HG02938 (cell line): ENCODE measurements at regions not wholly inside any gene's neighbourhood (a gene's known extent, or its start where the extent isn't known, plus 50 kb on each side); places are given as distances from the start of the nearest gene placed in this dataset.
"Not testable (repeated sequence)": the region's sequence is repeated elsewhere in the genome, so short reads cannot be mapped to it uniquely, and the experiment has no call there.

Source experiments
- ATAC-seq: cut with Tn5 transposase; IDR thresholded peaks from one replicate; pipeline ENCODE4 v1.9.1; 2021; ENCODE audit warnings: mild to moderate bottlenecking, moderate library complexity; ENCODE audit not compliant: unreplicated experiment

DNA sequence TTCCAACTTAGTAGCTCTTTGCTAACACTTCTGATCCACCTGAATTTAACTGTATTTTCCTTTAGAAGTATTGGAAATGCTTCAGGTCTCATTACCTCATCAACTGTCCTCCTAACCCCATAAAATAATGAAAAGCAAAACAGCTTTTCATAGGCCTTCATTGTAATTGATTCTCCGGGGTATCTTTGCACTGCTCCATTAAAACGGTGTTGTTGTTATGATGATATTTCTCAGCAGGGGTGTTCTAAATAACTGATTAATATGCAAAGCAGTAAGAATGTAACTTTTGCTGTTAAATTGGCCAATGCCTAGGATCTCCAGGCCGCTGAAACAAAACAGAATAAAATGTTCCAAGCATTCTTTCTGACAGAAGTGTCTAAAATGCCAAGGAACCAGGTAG is 1983.2 kb downstream of the EFNA5 start:
- no peak for ATAC-seq

DNA sequence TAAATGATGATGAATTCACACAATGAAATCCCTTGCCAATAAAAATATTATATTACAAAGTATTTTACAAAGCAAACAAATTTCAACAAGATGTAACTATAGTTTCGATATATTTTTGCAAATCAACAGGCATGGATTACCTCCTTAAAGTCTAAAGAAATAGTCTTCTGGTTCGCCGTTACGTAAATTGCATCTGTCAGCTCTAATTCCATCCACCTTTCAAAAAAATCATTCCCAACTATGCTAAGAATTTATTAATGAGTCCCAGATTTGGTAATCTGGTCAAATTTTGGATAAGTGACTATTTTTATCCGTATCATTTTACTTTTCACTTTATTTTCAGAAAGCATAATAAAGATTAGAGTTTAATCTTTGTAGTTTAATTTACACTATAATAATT is 1984.9 kb downstream of the EFNA5 start:
- ATAC-seq = no peak

DNA sequence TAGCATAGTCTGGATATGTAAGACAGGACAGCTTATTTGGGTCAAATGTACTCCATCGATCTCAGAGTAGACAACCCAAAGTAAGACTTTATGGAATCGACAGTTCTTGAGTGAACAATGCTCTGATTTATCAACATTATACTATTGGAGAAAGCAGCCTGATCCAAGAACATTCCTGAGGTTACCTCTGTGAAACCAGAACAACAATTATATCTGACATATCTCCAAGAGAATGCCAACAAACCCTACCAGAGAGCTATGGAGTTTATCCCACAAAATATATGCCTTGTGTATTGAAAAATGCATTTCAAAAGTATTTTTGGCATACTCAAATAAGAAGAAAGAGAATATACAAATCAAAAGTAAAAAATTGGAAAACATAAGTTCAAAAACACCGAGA is 1985.9 kb downstream of the EFNA5 start:
- ATAC-seq = no peak

DNA sequence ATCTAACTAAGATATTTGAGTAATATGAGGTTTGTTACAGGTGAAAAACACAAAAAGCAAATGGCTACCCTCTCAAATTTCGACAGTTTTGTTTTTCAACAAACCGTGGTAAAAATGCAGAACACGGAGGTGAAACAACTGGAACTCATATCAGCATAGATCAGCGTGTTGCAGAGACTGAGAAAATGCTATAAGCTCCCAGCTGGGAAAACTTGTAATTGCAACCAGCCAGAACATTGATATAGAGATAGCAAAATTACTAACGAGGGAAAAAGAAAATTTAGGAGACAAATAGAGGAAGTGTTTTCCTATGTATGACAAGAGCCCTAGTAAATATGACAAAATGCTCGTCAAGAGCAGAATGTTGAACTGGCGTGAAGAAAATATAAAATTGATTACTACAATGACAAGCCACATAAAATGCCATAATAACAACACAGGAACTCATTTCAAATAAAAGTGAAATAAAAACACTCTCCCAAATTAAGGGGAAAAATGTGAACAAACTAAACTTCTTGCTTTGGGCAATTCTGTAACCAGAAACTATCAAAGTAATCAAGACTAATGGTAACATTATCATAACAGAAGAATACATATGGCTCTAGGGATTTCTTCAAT is 1989.8 kb downstream of the EFNA5 start:
- no peak for ATAC-seq

DNA sequence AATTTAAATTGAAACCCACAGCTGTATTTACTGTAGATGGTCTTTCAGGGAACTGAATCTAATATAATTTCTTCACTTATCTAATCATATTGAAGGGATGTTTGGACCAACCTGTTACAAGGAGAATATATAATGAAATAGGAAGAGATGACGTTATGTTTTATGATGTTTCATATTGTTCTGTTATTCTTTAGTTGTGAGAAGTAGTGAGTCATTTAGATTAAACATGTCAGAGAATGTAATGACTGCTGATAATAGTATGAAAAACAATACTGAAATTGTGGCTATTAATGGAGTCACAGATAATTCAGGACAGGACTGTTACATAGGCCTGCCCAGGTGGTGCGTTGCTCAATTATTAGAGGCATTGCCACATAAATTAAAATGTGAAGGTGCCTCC is 1993.4 kb downstream of the EFNA5 start:
- ATAC-seq = no peak

DNA sequence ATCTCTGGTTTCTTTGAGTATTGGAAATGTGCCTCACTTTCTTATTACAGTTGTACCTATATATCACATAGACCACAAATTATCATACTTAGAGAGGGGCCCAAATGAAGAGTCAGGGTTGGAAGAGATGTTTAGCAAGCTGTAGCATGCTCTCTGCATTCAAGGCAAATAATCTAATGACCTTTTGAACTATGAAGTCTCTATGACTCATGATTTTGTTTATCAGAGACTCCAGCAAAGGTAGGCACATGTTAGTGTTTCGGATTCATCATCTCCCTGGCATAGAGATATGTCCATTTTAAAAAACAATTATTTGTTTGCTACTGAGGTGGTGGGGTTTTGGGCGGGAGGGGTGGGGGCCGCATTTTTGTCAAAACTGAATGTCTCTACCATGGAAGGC is 2000.1 kb downstream of the EFNA5 start:
- no peak for ATAC-seq

DNA sequence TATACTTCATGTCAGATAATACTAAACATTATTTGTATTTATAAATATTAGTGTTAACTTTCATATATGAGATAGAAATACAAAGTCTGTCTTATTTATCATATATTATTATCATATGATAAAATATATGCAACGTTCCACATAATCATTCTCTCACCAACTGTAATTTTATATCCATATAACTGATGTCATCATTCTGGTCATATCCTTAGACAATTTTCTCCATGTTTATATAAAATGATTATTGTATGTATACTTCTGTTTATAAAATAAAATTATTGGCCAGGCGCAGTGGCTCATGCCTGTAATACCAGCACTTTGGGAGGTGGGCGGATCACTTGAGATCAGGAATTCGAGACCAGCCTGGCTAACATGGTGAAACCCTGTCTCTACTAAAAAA is 2007.1 kb downstream of the EFNA5 start:
- ATAC-seq = no peak

DNA sequence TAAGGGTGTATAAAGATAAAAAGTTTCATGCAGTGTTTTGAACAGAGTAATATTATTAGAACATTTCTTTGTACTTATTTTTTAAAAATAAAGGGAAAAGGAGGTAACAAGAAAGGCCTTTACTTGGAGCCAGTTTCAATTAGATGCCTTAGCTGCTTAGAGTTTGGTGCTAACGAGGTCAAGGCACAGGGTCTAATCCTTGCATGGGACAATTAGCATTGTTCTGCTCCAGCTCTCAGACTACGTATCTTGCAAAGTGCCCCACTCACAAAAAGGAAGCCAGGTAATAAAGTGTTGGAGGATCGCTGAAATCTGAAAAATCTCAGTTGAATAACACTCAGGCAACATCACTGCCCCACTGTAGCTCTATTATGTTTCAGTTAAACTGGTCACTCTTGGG is 2011.3 kb downstream of the EFNA5 start:
- no peak for ATAC-seq

DNA sequence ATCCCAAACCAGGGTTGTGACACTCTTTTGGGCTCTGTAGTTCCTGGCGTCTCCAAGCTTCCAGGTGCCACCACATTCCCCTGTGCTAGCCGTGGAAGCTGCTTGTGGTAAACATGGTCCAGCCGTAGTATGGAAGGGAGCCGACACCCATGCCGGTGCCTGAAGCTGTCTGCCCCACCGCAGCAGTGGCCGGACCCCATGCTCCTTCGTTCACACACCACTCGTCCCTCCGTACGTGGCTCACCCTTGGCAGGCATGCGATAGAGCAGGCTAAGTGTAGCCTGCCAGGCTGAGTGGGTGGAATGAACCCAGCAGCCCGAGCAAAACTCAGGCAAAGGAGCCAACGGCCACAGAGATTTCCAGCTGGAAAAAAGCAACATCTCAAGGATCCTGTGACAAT is 2030.4 kb downstream of the EFNA5 start:
- no peak for ATAC-seq

DNA sequence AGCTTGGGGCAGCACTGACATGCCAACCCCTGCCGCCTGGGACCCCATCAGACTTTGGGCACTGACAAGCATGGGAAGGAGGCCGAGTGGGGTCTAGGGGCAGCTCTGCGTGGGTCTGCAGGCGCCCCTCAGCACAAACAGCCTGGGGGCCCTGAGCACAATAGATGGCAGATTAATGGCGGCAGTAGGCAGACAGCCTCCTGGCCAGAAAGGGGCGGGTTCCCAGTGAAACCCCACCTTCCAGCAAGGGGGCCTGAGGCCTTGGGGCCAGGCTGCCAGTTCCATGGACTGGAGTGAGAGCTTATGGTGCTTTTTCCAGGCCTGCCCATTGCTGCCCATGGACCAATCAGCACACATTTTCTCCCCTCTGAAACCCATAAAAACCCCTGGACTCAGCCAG is 2031.2 kb downstream of the EFNA5 start:
- ATAC-seq = no peak

DNA sequence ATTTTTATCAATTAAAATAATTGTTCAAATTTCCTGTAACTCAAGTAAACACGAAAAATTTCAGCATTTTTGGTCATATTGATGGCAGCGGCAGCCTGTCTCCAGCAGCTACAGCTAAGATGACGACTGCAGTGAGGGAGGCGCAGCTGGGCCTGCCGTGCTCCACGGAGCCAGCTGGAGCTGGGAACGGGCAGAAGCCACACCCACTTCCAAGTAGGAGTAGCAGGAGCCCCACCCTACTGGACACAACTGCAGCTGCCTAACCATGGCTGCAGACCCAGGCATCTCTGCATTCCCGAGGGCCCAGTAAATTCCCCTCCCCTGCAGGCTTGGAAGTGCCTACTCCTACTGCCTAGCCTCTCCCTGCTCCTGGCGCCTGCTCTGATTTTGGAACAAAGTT is 2031.7 kb downstream of the EFNA5 start:
- no peak for ATAC-seq

DNA sequence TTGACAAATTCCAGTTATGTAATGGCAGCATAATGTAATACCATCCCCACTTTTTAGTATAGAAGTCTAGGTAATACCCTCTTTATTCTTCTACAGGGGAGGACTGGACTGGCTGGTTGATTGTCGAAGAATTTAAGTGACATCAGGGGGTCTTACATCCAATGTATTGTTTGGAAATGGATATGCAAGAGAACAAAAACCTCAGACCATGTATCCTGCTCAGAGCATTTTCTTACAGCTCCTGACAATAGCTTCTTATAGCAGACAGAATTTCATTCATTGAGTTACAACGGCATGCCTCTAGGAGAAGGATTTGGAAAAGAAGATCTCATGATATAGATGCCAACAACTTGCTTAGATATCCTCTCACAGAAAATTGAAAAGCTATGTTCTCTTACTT is 2032.3 kb downstream of the EFNA5 start:
- ATAC-seq = no peak

DNA sequence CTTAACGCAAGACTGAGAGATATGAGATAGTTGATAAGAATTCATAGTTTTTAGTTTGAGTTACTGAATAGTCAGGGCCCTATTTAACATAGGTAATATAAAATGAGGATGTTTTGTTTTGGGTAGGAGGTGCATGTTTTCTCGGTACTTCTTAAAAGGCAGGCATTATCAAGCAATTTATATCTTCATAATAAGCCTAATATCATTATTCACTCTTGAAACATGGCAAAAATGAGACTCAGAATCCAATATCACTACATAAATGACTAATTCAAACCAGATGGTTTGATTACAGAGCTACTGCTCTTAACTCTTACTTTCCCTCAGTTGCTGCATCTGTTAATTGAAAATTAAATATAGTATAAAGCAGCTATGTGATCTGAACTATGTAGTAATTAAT is 2038.7 kb downstream of the EFNA5 start:
- no peak for ATAC-seq

DNA sequence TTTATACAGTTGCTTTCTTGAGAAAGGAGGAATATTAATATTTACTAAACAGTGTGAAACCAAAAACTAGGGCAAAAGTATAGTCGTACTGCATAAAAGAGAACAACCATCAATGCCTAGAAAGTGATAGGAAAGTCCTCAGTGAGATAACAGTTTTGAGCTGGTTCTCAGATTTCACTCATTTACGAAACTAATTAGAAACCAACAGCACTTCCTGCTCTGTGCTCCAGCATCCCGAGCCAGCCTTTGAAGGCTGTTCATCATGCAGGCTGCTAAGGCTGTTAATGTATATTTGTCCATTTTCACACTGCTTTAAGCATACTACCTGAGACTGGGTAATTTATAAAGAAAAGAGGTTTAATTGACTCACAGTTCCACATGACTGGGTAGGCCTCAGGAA is 2039.9 kb downstream of the EFNA5 start:
- ATAC-seq = no peak

DNA sequence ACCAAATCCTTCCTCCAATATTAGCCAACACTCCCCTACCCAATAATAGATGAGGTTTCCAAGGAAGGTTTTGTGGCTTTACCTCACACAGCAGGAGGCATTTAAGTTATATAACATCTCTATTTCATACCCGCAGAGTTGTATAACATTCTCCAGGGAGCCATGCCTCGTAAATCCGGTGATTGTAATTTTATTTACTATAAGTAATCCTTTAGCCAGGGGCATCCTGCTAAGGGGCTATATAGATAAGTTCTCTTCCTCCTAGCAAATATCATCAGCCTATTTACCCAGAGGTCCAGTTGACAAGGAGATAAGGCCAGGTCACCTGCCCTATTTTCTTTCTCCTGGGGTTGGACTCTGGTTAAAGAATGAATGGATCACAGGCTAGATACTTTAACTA is 2051.0 kb downstream of the EFNA5 start:
- ATAC-seq = no peak

DNA sequence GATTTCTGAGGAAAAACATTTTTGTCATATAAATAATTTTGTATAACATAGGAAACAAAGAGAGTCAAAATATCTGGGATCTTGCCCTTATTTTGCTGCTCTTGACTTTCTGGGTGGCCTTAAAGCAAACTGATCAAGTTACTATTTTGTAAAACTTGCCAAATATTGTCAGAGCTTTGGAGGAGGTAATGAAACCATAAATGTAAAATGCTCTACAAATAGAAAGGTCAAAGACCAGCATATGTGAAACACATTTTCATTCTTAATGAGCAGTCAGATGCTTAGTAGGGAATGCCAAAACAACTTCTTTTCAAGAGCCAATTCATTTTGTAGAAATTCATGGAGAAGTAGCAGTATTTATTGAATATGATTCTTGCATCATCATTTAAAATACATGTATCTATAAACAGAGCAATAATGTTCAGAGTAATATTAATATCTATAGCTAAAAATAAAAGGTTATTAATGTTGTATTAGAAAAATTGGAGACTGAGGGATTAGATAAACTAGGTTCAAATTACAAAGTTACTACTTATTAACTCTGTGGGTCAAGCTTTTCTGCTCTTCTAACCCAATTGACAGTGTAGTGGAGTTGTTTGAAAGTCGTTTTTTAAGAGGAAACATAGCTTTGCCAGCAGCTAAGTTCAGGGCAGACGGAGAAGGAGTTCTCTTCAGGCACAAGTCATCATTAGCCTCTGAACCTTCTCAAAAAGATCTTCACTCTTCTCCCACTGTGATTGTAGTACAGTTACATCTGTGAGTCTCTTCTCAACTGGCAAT is 2053.1 kb downstream of the EFNA5 start:
- no peak for ATAC-seq

DNA sequence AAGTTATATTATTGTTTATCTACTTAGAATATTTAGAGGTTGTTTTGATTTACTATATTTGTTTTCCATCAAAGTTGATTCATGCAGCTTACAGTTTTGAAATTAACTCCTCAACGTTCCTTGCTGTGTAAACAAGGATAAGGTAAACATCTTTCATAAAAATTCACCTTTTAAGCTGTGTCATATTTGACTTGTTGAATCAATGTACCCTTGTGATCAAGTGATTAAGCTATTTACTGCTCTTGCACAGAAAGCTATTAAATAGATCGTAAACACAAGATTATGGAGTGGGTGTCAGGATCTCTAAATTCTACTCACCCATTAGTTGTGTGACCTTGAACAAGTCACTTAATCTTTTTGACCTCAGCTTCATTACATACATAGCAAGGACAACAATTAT is 2054.0 kb upstream of the NUDT12 start:
- ATAC-seq = no peak

DNA sequence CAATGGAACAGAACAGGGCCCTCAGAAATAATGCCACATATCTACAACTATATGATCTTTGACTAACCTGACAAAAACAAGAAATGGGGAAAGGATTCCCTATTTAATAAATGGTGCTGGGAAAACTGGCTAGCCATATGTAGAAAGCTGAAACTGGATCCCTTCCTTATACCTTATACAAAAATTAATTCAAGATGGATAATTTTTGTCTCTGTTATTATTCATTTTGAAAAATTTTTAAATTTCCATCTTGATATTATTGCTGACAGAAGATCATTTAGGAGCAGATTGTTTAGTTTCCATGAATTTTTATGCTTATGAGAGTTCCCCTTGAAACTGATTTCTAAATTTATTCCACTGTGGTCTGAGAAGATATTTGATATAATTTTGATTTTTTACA is 2039.8 kb upstream of the NUDT12 start:
- ATAC-seq = not testable (repeated sequence)

DNA sequence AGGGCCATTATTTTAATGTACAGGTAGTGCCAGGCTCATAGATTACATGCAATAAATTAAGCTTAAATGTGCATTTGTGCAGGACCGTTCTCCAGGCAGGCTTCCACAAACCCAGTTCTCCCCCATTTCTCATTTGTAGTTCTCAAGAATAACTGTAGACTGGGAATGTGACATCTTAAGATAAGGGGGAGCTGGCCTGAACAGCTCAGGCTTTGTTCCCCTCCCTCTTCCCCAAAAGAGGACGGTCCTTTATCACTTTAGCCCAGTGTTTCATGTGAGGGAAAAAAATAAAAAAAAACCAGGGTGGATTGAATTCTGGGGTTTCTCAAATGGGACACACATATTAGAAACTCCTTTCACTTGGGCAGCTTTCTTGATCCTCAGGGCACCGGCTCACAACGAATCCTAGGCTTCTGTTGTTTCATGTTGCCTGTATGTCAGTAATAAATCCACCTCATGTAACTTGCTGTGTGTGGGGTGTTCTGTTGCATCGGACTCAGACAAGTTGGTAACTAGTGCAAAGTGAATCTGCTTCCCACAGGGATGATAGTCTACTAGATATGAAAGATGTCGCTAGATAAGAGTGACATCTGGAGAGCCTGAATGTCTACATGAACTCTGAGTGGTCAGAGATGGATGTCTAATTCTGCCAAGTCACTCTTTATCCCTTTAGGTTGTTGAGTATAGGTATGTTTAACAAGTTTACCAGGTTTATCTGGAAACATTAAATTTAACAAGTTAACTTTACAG is 2030.6 kb upstream of the NUDT12 start:
- ATAC-seq = no peak

DNA sequence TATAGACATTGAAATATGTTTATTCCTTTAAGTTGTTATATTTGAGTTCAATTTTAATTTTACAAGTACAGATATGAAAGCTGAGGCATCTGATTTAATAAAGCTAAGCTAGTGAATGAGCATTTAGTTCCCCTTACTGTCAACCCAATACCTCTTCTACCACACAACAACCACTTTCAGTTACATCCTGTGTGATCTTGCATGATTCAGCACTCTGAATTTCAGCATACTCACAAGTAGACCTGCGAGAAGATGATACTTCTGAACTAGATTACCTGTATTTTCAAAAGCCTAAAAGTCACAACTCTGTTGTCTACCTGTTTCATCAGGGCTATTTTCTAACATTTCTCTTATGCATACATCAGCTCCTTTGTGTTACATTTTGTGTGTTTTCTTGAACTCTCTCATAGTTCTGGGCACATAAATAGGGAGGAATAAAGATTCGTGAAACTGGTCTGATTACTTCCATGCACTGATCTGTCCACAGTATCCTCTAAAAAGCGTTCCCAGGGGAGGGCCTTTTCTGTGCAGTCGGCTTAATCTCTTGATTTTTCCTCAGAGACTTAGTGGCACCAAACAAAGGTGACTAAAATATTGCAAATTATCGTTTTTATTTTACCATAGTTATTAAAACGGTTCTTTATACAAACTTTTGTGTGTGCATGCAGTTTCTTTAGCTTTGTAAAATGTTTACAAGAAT is 2025.5 kb upstream of the NUDT12 start:
- no peak for ATAC-seq

DNA sequence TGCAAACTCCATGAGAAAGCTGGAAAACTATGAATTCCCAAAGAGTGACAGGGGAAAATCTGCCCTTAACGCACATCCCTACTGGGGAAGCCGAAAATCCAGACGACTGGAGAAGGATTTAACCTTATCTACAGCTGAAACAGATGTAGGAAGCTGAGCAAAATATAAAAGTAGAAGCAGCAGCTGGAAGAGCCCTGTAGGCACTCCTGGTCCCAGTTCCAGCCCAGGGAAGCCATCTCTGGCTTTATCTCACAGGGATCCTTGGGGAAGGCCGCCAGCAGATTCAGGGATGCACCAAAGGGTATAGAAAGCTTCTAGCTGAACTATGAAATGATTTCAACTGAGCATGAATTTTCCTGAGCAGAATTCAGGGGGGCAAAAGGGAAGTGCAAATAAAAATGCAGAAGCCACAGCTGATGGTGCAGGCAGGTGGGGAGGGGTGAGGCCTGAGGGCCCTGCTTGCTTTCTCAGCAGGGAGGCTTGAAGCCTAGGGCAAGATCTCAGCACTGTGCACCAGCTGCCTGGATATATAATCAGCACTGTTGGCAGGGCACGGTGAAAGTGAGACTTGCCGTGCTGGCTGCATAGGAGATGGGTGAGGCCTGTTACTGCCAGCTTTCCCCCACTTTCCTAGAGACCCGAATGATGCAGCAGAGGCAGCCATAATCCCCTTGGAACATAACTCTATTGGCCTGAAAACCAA is 2019.5 kb upstream of the NUDT12 start:
- no peak for ATAC-seq
